ENCODE measurements at regions not wholly inside any gene's neighbourhood (a gene's known extent, or its start where the extent isn't known, plus 50 kb on each side); places are given as distances from the start of the nearest gene placed in this dataset.

DNA sequence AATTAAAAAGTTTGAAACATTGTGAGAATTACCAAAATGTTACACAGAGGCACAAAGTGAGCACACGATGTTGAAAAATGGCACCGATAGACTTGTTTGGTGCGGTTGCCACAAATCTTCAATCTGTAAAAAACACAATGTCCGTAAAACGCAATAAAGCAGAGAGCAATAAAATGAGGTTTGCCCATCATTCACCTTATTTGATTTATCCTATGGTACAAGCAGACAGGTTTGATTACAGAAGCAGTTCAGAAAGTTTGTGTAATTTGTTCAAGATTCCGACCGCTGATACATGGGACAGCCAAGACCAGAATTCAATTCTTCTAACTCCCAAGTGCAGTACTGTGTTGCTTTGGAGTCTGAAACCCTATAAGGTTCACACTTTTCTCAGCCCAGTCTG lies 318.3 kb upstream of the PROX1 start:
- TF ChIP-seq, protein P1, sequence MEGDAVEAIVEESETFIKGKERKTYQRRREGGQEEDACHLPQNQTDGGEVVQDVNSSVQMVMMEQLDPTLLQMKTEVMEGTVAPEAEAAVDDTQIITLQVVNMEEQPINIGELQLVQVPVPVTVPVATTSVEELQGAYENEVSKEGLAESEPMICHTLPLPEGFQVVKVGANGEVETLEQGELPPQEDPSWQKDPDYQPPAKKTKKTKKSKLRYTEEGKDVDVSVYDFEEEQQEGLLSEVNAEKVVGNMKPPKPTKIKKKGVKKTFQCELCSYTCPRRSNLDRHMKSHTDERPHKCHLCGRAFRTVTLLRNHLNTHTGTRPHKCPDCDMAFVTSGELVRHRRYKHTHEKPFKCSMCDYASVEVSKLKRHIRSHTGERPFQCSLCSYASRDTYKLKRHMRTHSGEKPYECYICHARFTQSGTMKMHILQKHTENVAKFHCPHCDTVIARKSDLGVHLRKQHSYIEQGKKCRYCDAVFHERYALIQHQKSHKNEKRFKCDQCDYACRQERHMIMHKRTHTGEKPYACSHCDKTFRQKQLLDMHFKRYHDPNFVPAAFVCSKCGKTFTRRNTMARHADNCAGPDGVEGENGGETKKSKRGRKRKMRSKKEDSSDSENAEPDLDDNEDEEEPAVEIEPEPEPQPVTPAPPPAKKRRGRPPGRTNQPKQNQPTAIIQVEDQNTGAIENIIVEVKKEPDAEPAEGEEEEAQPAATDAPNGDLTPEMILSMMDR (optimal IDR thresholded peaks at IDR 0.05 in 1 of 3, IDR thresholded peaks at IDR 0.05 in 1 of 3, conservative IDR thresholded peaks at IDR 0.05 in 1 of 3; ENCODE audit: extremely low read depth in 1 of 3, insufficient read depth in 2 of 3, low read length in 3 of 3), result no peak
- TF ChIP-seq EZH2 (IDR thresholded peaks at IDR 0.05; ENCODE audit: low read length), result no peak
- no peak overlapping the region for H2AFZ ChIP-seq (ENCODE audit: control insufficient read depth, low read length)

GRCh38 chr1:213669964-213670691 lies 317.6 kb upstream of the PROX1 start:
- Histone ChIP-seq H3K79me2 (ENCODE audit: control insufficient read depth, insufficient read depth, low read length) (no peaks in the 10 kb centered on the region), H3K9ac (ENCODE audit: control insufficient read depth, extremely low read depth, insufficient read depth, low read length) (no peak overlapping the region), H3K4me3 (ENCODE audit: control insufficient read depth in 2 of 3, extremely low read depth in 1 of 3, insufficient read depth in 2 of 3, low read depth in 1 of 3, low read length in 3 of 3) (no peak overlapping the region), H3K27me3 (ENCODE audit: control insufficient read depth, extremely low read depth, insufficient read depth, low read length) (no peaks in the 10 kb centered on the region), H4K20me1 (ENCODE audit: control insufficient read depth, extremely low read depth, insufficient read depth, low read length) (no peaks in the 10 kb centered on the region), H3K27ac (ENCODE audit: control insufficient read depth, insufficient read depth, low read length) (no peak overlapping the region), H2AFZ (ENCODE audit: control insufficient read depth, low read length) (no peak overlapping the region), H3K4me1 (ENCODE audit: control insufficient read depth, extremely low read depth, insufficient read depth, low read length) (no peaks in the 10 kb centered on the region), H3K9me3 (ENCODE audit: control insufficient read depth, low read depth, low read length) (no peaks in the 10 kb centered on the region), H3K36me3 (ENCODE audit: control insufficient read depth in 2 of 2, extremely low read depth in 1 of 2, insufficient read depth in 2 of 2, low read length in 2 of 2) (no peaks in the 10 kb centered on the region), H3K9me1 (ENCODE audit: control insufficient read depth, extremely low read depth, insufficient read depth, low read length) (no peaks in the 10 kb centered on the region), H3K4me2 (ENCODE audit: control insufficient read depth, extremely low read depth, insufficient read depth, low read depth, low read length) (no peak overlapping the region)
- TF ChIP-seq EZH2 (IDR thresholded peaks at IDR 0.05; ENCODE audit: low read length), result no peak
- TF ChIP-seq, protein P1 (optimal IDR thresholded peaks at IDR 0.05 in 1 of 3, IDR thresholded peaks at IDR 0.05 in 1 of 3, conservative IDR thresholded peaks at IDR 0.05 in 1 of 3; ENCODE audit: extremely low read depth in 1 of 3, insufficient read depth in 2 of 3, low read length in 3 of 3), result no peak
- DNase-seq (ENCODE audit: low read depth, low spot score), result no peak
- FAIRE-seq, result no peak
- dilution Hi-C loops (cut with MboI; ENCODE audit: extremely low pct_ligation_motif_present, low sequenced_read_pairs), result no loop called here

More for the DNA sequence above, 318.3 kb upstream of the PROX1 start:
- Histone ChIP-seq H3K79me2 (ENCODE audit: control insufficient read depth, insufficient read depth, low read length) (no peaks in the 10 kb centered on the region), H3K9me1 (ENCODE audit: control insufficient read depth, extremely low read depth, insufficient read depth, low read length) (no peaks in the 10 kb centered on the region), H3K36me3 (ENCODE audit: control insufficient read depth in 2 of 2, extremely low read depth in 1 of 2, insufficient read depth in 2 of 2, low read length in 2 of 2) (no peaks in the 10 kb centered on the region), H3K27me3 (ENCODE audit: control insufficient read depth, extremely low read depth, insufficient read depth, low read length) (no peaks in the 10 kb centered on the region), H3K27ac (ENCODE audit: control insufficient read depth, insufficient read depth, low read length) (no peak overlapping the region), H3K9ac (ENCODE audit: control insufficient read depth, extremely low read depth, insufficient read depth, low read length) (no peak overlapping the region), H4K20me1 (ENCODE audit: control insufficient read depth, extremely low read depth, insufficient read depth, low read length) (no peaks in the 10 kb centered on the region), H3K4me3 (ENCODE audit: control insufficient read depth in 2 of 3, extremely low read depth in 1 of 3, insufficient read depth in 2 of 3, low read depth in 1 of 3, low read length in 3 of 3) (no peak overlapping the region), H3K9me3 (ENCODE audit: control insufficient read depth, low read depth, low read length) (no peaks in the 10 kb centered on the region), H3K4me2 (ENCODE audit: control insufficient read depth, extremely low read depth, insufficient read depth, low read depth, low read length) (no peak overlapping the region), H3K4me1 (ENCODE audit: control insufficient read depth, extremely low read depth, insufficient read depth, low read length) (no peaks in the 10 kb centered on the region)
- FAIRE-seq (no peak), DNase-seq (ENCODE audit: low read depth, low spot score) (no peak)
- dilution Hi-C loops (cut with MboI; ENCODE audit: extremely low pct_ligation_motif_present, low sequenced_read_pairs), result no loop called here
